IMR-90 (cell line): ENCODE measurements at regions not wholly inside any gene's neighbourhood (a gene's known extent, or its start where the extent isn't known, plus 50 kb on each side); places are given as distances from the start of the nearest gene placed in this dataset.
A peak's percentile ranks its signal among the peaks of the same experiment; 100 is the strongest.

ENCODE experiments used
- ATAC-seq: fragments of 200-7000 bp; cut with Tn5 transposase; 2 replicates; pipeline ENCODE4 v1.9.1; 2020; ENCODE audit warnings: low read depth, mild to moderate bottlenecking, moderate library complexity
- BruUV-seq: library from RNA; stranded (reverse); fragments of 400-500 nt; replicated peaks from 2 replicates; lab custom pipeline; 2021; lab: Mats Ljungman, UMichigan
- CTCF ChIA-PET: fragments of 300-600 bp; formaldehyde crosslinking; extraction: SDS; loops from one replicate; lab custom pipeline; 2021; ENCODE audit warnings: antibody characterized with exemption; lab: Yijun Ruan, JAX
- POLR2A ChIA-PET: fragments of 300-600 bp; sonication (Branson Sonifier 250); formaldehyde crosslinking; loops from one replicate; lab custom pipeline; 2022; ENCODE audit warnings: antibody characterized with exemption; ENCODE audit not compliant: unreplicated experiment; lab: Charles Lee
- DNase-seq: peaks from one replicate; pipeline ENCODE4 v3.0.0; 2013
- H2AFZ ChIP-seq: replicated peaks from 2 replicates; pipeline ENCODE3; 2013; ENCODE audit warnings: low read length, mild to moderate bottlenecking; ENCODE audit not compliant: poor library complexity
- H2AK5ac ChIP-seq: 2 replicates; pipeline ENCODE4 v1.6.1; 2013; ENCODE audit warnings: low read depth, low read length, inconsistent platforms
- H2AK9ac ChIP-seq: replicated peaks from 2 replicates; pipeline ENCODE3; 2013; ENCODE audit warnings: mild to moderate bottlenecking, low read depth, low read length, moderate library complexity; ENCODE audit not compliant: poor library complexity
- H2BK120ac ChIP-seq: 2 replicates; pipeline ENCODE4 v1.6.1; 2013; ENCODE audit warnings: low read depth, low read length, inconsistent platforms
- H2BK15ac ChIP-seq: 3 replicates; pipeline ENCODE4 v1.6.1; 2013; ENCODE audit warnings: low read depth, low read length, inconsistent platforms
- H2BK20ac ChIP-seq: 2 replicates; pipeline ENCODE4 v1.6.1; 2013; ENCODE audit warnings: low read depth, mild to moderate bottlenecking, inconsistent platforms, low read length, moderate library complexity
- H2BK5ac ChIP-seq: 2 replicates; pipeline ENCODE4 v1.6.1; 2013; ENCODE audit warnings: mild to moderate bottlenecking, low read depth, low read length, inconsistent platforms; ENCODE audit not compliant: poor library complexity, severe bottlenecking
- H3K14ac ChIP-seq: replicated peaks from 2 replicates; pipeline ENCODE4 v1.6.1; 2013; ENCODE audit warnings: low read depth, low read length, inconsistent platforms
- H3K18ac ChIP-seq: 2 replicates; pipeline ENCODE4 v1.6.1; 2013; ENCODE audit warnings: low read depth, low read length, control low read depth
- H3K23ac ChIP-seq: 2 replicates; pipeline ENCODE4 v1.6.1; 2013; ENCODE audit warnings: low read depth, low read length, inconsistent platforms
- H3K27ac ChIP-seq: 2 replicates; pipeline ENCODE4 v1.5.1; 2013; ENCODE audit warnings: mild to moderate bottlenecking, control low read depth, low read length; ENCODE audit not compliant: insufficient read depth
- H3K27me3 ChIP-seq: 2 replicates; pipeline ENCODE4 v1.6.1; 2013; ENCODE audit warnings: low read length; ENCODE audit not compliant: control insufficient read depth, insufficient read depth
- H3K36me3 ChIP-seq: 2 replicates; pipeline ENCODE4 v1.6.1; 2013; ENCODE audit warnings: low read length, mixed read lengths; ENCODE audit not compliant: control insufficient read depth, insufficient read depth
- H3K4ac ChIP-seq: 2 replicates; pipeline ENCODE4 v1.6.1; 2013; ENCODE audit warnings: low read depth, low read length, inconsistent platforms
- H3K4me1 ChIP-seq: 2 replicates; pipeline ENCODE4 v1.6.1; 2013; ENCODE audit warnings: low read length, mixed read lengths; ENCODE audit not compliant: control insufficient read depth, insufficient read depth
- H3K4me2 ChIP-seq: 2 replicates; pipeline ENCODE4 v1.6.1; 2013; ENCODE audit warnings: low read depth, mild to moderate bottlenecking, control low read depth, low read length, moderate library complexity
- H3K4me3 ChIP-seq: 2 replicates; pipeline ENCODE4 v1.5.1; 2013; ENCODE audit warnings: low read depth, mild to moderate bottlenecking, control low read depth, low read length, moderate library complexity; ENCODE audit not compliant: insufficient read depth
- H3K56ac ChIP-seq: 2 replicates; pipeline ENCODE4 v1.6.1; 2013; ENCODE audit warnings: low read length, inconsistent platforms; ENCODE audit not compliant: insufficient read depth; ENCODE audit errors: extremely low read depth
- H3K79me1 ChIP-seq, 2 experiments: 2 replicates each; pipeline ENCODE4 v1.6.1; 2013; ENCODE audit warnings: low read length in 2 of 2, inconsistent platforms in 1 of 2, low read depth in 1 of 2
- H3K9ac ChIP-seq: 2 replicates; pipeline ENCODE4 v1.6.1; 2013; ENCODE audit warnings: low read depth, low read length, control low read depth
- H3K9me1 ChIP-seq: 2 replicates; pipeline ENCODE4 v1.6.1; 2013; ENCODE audit warnings: low read length, inconsistent platforms; ENCODE audit not compliant: insufficient read depth
- H3K9me3 ChIP-seq: 2 replicates; pipeline ENCODE4 v1.6.1; 2013; ENCODE audit warnings: low read length; ENCODE audit not compliant: control insufficient read depth, insufficient read depth
- H4K20me1 ChIP-seq: 2 replicates; pipeline ENCODE4 v1.6.1; 2013; ENCODE audit warnings: low read length, inconsistent platforms; ENCODE audit not compliant: insufficient read depth
- H4K5ac ChIP-seq: 2 replicates; pipeline ENCODE4 v1.6.1; 2013; ENCODE audit warnings: mild to moderate bottlenecking, low read depth, low read length, control low read depth
- H4K8ac ChIP-seq, 2 experiments: 2 replicates each; pipeline ENCODE4 v1.6.1; 2013; ENCODE audit warnings: low read depth in 2 of 2, low read length in 2 of 2, control low read depth in 1 of 2, inconsistent platforms in 1 of 2
- H4K91ac ChIP-seq: 2 replicates; pipeline ENCODE4 v1.6.1; 2013; ENCODE audit warnings: low read depth, low read length, inconsistent platforms; ENCODE audit not compliant: insufficient read depth
- CEBPB ChIP-seq: IDR thresholded peaks from 2 replicates; pipeline ENCODE4 v1.6.1; 2012; ENCODE audit warnings: low read depth, low read length, improper control_type of control experiment
- MAFK ChIP-seq: IDR thresholded peaks from 2 replicates; pipeline ENCODE4 v1.6.1; 2012; ENCODE audit warnings: low read depth, low read length, improper control_type of control experiment
- WGBS, 2 experiments: methylation state at CpG; one replicate each; pipeline versions ENCODE4 v1.1.5 to v1.1.7; 2013; ENCODE audit warnings: missing lambda C conversion rate in 2 of 2; ENCODE audit not compliant: insufficient read length in 1 of 2; ENCODE audit errors: extremely low coverage in 2 of 2; 5-methylcytosine and 5-hydroxymethylcytosine counted together
- dilution Hi-C: fragments of 300-500 bp; cut with HindIII; formaldehyde crosslinking; loops from one replicate; pipeline ENCODE4 v1.14.3; 2018; ENCODE audit warnings: low sequenced_read_pairs; ENCODE audit not compliant: unreplicated experiment
- in situ Hi-C: fragments of 300-500 bp; cut with MboI; formaldehyde crosslinking; loops from 3 replicates; pipeline ENCODE4 v1.14.3; 2019; ENCODE audit warnings: low sequenced_read_pairs, inconsistent platforms, mixed read lengths
- intact Hi-C: fragments of 100-400 bp; cut with micrococcal nuclease; formaldehyde crosslinking; loops from 2 replicates; pipeline ENCODE4 v1.10.0; 2022

GRCh38 chr10:4355350-4355749 lies 470.7 kb upstream of the AKR1E2 start:
- H4K20me1 ChIP-seq, result no peaks in the 10 kb centered on the region
- TF ChIP-seq CEBPB, result no peak
- TF ChIP-seq MAFK, result peak; percentile 52
- dilution Hi-C loops, result no loop called here
- H3K56ac ChIP-seq, result no peak overlapping the region
- no peaks in the 10 kb centered on the region for H3K9me3 ChIP-seq
- CTCF ChIA-PET, result no interaction called here
- no peak overlapping the region for H3K27ac ChIP-seq
- no peak overlapping the region for H2AK9ac ChIP-seq
- ATAC-seq (no peak), DNase-seq (no peak)
- POLR2A ChIA-PET, result no interaction called here
- no peak overlapping the region for H4K91ac ChIP-seq
- H2BK120ac ChIP-seq, result no peak overlapping the region
- no TSS peak for BruUV-seq
- no peak overlapping the region for H4K5ac ChIP-seq
- no peaks in the 10 kb centered on the region for H3K36me3 ChIP-seq
- peak overlapping the region; percentile 6; the same call in 1 of the 3 replicates for H2BK15ac ChIP-seq
- peaks cover 12% of the 10 kb centered on the region for H3K9me1 ChIP-seq
- H3K18ac ChIP-seq, result no peak overlapping the region
- no peak overlapping the region for H2BK5ac ChIP-seq
- in situ Hi-C loops, result no loop called here
- no peaks in the 10 kb centered on the region for H3K79me1 ChIP-seq
- peaks cover 6% of the 10 kb centered on the region for H3K4me1 ChIP-seq
- no peak overlapping the region for H2AFZ ChIP-seq
- H3K4me2 ChIP-seq, result no peak overlapping the region
- no peak overlapping the region for H3K4ac ChIP-seq
- no CpG with 5 or more reads among the region's 1 CpG for WGBS, 2 experiments
- no peak overlapping the region for H3K9ac ChIP-seq
- no peak overlapping the region for H3K4me3 ChIP-seq
- no peak overlapping the region for H2BK20ac ChIP-seq
- no peaks in the 10 kb centered on the region for H3K27me3 ChIP-seq
- intact Hi-C loops, result no loop called here
- H3K23ac ChIP-seq, result no peak overlapping the region
- H4K8ac ChIP-seq, result no peak overlapping the region
- H3K14ac ChIP-seq, result no peak overlapping the region
- no peak overlapping the region for H2AK5ac ChIP-seq
